ENCODE measurements at regions not wholly inside any gene's neighbourhood (a gene's known extent, or its start where the extent isn't known, plus 50 kb on each side); places are given as distances from the start of the nearest gene placed in this dataset.

DNA sequence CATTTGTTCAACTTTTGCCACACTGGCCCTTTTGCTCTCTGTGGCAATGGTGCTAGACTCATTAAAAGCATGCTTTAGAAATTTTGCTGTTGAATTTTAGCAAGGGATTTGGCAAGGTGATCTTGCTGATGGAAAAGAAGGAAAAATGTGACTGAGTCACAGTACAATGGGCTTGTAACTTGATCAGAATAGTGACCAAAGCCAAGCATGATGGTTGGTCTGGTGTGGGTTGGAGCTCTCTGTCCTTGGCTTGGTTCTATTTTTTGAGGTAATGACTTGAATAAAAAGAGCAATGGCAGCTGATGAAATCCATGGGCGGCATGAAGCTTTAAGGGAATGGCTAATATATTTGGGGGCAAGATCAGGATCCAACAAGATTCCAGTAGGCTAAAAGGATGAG, 114.4 kb upstream of the ZNF366 start:
- no peak for DNase-seq (ENCODE audit: low read depth)

DNA sequence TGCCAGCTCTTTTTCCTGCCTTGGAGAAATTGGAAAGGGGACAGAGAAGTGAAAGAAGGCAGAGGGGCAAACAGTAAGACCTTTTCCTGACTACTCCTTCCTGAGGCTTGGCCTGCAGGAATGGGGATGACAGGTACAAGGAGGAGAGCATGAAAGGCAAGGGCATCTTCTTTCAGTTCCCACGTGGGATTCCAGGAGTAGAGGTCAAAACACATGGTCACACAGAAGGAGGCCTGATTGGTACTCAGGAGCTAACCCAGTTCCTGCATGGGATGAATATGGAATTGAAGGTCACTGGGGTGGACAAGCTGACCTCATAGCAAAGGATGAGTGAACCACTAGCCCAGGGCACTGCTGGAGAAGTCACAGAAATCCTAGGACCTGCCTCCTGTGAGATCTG, 112.5 kb upstream of the ZNF366 start:
- no peak for DNase-seq (ENCODE audit: low read depth)

DNA sequence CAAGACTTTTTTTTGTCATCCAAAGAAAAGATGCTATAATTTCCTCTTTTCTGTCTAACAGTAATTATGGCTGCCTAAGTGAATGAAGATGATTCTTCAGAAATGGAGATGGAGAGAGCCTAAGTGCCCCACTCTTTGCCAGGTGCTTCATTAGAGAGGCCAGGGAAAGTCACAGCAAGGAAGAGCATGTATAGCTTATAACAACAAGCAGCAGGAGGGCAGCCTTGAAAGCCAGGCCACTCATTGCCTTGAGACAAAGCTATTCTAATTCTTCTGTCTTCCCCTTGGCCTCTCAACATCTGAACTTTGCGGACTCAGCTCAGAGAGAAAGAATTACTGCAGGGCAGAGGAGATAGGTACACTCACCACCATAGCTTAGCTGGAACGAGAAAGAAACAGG, 112.0 kb upstream of the ZNF366 start:
- DNase-seq (ENCODE audit: low read depth): no peak

DNA sequence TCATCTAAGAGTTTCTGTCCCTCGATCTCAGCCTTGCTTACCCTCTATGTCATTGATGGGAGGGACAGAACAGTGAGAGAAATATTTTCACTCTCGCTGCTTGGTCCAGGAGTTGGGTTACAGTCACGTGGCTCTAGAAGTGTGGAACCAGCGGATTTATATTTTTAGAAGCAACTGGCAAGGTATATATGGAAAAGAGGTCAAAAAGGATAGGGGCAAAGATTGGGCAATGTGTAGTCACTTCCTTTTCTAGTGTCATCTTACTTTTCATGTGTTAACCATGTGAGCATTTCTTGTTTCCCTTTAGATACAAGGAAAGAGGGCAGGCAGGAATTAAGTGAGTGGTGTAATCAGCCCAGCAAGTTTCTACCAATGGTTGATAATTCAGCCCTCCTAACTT, 111.5 kb upstream of the ZNF366 start:
- no peak for DNase-seq (ENCODE audit: low read depth)

DNA sequence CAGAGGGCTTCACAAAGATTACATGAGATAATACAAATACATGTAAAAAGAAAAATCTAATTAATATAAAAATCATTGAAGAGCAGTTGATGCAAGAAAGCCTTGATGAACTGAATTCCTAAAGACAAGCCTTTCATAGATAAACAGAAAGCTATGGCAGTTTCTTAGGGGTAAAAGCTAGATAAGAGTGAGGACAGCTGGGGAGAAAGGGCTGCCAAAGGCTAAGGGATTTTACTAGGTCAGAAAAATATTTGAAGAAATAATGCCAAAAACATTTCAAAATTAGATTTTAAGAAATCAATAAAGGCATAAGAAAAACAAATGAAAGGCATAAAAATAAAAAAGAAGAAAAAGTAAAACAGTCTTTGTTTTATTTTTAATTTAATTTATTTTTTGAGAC, 107.9 kb upstream of the ZNF366 start:
- no peak for DNase-seq (ENCODE audit: low read depth)

DNA sequence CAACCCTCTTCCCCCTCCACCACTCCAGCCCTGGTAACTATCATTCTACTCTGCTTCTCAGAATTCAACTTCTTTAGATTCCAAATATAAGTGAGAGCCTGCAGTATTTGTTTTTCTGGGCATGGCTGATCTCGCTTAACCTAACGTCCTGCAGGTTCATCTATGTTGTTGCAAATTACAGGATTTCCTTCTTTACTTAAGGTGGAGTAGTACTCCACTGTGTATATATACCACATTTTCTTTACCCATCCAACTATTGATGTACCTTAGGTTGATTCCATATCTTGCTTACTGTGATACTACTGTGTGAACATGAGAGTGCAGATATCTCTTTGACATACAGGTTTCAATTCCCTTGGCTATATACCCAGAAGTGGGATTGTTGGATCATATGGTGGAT, 106.3 kb upstream of the ZNF366 start:
- no peak for DNase-seq (ENCODE audit: low read depth)

DNA sequence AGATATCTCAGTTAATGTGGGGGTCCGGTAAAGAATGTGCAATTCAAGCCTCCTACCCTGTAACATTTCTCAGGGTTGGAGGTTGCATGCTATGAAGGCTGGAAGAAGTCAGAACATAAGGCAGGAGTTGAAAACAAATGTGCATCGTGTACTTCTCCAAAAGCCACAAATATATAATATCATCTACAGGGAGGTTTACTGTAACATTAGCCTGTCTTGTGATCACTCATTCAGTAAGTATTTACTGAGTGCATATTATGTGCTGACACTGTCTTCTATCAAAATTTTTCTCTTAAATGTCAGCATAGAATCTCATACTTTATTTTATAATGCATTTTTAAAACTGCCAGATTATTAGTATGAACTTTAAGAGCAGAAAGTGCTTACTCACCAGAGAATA, 105.6 kb upstream of the ZNF366 start:
- no peak for DNase-seq (ENCODE audit: low read depth)

DNA sequence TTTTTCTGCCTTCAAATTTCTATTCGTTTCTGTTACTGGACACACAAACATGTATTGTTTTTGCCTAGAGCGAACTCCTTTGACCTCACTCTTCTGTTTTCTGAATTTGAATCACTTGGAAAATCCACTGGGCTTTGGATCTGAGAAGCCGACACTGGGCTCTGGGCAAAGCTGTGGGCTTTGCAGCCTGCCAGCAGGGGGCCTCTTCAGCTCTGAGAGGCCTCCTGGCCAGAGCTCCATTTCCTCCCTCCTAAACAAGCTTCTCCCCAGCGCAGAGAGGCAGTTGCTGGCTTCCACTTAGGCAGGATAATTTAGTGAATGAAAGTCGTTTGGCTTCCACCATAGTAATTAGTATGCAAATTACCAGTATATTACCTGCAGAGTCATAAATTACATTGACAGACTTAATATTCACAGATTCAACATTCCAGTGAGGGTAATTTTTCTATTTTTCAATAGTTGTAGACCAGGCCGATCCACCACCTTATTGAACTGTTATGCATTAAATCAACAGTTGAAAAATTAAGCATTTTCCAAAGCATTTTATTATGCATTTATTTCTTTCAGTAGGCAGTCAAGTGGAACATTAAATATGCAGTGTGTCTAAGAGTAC, 104.0 kb upstream of the ZNF366 start:
- peak; percentile 61 for DNase-seq (ENCODE audit: low read depth)

DNA sequence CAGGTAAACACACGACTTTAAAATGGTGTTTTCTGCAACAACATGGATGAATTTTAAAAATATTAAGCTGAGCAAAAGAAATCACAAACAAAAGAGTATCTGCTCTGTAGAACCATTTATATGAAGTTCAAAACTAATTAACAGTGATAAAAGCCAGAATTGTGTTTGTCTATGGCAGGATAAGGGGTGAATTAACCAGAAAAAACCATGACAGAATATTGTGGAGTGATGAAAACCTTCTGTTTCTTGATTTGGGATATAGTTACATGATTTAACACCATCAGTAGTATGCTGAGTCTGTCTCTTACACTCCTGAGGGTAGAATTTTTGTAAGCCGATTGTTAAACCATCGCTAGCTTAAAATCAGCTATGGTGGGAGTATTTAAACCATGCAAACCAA, 101.7 kb upstream of the ZNF366 start:
- no peak for DNase-seq (ENCODE audit: low read depth)

DNA sequence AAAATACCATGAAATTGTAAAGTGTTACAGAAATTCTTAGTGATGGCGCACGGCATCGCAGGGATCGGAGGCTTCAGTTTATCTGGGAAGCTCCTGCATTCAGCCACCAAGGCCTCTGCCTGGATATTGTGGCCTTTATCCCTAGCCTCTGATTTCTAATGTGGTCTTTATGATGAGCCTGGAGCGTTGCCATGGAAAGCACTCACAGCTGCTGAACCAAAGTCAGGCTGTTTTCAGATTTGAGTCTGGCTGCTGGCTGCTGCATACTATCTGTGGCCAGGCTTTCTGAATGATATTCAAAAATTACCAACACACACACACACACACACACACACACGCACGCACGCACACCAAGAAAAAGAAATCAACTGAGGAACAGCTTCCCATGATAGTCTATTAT, 101.1 kb upstream of the ZNF366 start:
- DNase-seq (ENCODE audit: low read depth): no peak

DNA sequence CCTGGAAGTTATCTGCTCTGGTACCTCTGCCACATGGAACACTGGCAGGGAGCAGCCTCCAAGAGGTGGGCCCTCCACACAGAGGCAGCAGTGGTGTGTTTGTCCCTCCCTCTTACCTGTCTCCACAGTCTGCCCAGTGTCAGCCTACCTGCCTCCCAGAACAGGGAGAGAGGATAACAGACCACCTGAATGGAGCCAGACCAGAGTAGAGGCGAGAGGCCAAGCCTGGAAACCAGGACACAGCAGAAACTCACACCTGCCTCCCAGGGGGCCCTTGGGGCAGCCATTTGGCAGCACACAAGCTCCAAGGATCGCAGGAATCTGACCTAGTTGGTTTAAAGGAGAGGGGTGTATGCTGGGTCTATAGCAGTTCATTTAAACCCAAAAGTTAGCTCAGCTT, 100.2 kb upstream of the ZNF366 start:
- DNase-seq (ENCODE audit: low read depth): no peak

DNA sequence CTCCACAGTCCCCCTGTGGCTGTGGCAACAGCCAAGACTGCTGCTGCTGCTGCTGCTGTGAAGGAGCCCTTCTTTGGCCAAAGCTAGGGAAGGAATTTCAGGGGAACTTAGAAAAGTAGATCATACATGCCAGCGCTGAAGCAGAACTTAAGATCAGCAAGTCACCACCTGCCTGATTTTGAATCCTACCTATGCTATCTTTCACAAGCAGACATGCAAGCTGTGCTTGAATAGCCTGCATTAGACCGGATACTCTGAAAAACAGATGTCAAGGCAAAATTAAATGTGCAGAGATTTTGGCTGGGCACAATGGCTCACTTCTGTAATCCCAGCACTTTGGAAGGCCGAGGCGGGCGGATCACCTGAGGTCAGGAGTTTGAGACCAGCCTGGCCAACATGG, 99.3 kb upstream of the ZNF366 start:
- DNase-seq (ENCODE audit: low read depth): no peak

DNA sequence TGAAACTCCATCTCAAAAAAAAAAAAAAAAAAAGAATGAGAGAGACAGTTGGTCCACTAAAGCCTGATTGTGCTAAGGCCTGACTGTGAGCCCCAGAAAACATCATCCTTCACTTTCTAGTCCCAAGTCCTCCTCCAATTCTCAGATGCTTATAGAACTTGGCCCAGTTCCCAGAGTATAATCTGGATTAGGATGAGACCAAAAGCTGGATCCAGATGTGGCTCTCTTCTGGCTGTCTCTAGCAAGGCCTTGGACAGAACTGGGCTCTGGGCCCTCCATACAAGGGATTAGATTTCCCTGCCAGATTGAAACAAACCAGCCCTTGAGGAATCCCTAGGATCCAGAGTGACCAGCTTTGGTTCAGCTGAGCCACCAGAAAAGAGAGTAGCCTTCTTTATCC, 98.4 kb upstream of the ZNF366 start:
- DNase-seq (ENCODE audit: low read depth): no peak

DNA sequence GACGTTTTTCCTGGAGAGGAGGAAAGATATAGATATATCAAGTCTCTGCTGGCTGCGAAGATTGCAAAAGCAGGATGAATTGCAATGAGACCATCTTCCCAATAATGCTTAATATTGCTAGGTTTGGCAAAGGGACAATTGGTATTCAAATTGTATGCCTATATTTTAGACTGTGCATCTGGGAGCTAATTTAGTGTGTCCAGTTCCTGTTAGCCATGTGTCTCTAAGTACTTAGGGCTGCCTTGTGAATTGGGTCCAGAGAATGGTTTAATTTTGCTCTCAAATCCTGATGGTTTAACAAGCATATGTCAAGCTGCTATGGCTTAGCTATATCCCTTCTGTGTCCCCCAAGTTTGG, 97.6 kb upstream of the ZNF366 start:
- DNase-seq (ENCODE audit: low read depth): no peak

DNA sequence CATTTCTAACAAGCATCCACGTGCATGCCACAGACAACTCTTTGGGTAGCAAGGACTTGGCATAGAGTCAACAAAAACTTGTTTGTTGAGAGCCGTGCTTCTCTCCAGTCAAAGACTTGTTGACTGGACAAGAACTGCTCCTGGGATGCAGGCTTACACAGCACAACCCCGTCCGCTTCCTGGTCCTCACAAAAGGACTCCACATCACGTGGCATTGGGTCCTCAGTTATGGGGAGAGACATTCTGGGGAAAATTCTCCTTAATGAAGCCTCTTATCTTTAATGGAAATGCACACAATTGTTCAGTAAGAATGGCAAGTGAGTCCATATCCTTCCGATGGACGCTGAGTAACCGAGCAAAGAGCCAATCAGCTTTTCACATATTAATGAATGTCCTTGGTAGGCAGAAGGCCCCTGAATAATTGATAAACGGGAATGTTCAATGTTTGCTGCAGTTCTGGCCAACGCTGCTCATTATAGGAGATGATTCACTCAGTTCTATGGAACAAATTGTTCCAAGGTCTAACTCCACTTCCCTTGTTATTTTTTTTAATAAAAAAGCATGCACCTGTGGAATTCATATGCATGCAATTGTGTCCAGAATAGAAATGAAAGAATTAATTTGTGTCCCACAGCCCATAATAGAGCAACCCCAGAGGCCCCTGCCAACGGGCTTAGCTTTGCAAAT, 97.0 kb upstream of the ZNF366 start:
- no peak for DNase-seq (ENCODE audit: low read depth)

DNA sequence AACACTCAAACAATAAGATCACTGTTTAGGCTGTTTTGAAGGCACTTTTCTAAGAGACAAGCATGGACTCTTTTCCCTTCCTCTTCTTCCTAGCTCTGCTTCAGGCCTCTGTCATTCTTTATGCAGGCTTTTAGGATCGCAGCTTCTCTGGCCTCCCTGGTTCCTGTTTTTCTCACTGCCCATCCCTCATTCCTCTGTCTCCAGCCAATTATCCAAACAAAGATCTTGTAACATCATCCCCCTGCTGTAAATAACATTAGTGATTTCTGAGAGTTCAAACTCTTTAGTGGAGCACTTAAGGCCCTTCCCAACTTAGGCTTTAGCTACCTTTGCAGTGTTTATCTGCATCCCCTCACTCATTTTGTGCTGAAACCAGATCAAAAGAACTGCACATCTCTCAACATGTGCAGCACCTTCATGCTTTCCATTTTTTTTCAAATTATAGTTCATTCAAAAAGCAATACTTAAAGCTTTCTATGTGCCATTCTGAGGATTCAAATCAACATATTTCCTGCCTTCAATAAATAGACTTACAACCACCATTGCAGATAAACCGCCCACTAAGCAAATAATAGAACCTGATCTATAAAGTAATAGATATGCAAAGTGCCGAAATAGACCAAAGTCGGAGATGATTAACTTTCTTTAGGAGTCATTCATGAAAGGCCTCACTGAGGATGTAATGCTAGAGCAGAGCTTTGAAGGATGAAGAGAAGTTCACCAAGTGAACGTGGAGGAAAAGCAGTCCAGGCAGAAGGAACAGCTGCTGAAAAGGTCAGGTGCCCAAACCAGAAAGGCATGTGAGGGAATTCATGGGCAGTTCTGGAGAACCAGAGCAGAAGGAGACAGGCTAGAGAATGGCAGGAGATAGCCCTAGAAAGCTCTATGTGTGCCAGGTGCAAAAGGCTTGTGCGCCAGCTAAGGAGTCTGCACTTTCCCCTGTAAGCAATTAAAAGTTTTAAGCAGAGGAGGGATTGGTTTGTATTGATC, 95.8 kb upstream of the ZNF366 start:
- DNase-seq (ENCODE audit: low read depth): no peak

DNA sequence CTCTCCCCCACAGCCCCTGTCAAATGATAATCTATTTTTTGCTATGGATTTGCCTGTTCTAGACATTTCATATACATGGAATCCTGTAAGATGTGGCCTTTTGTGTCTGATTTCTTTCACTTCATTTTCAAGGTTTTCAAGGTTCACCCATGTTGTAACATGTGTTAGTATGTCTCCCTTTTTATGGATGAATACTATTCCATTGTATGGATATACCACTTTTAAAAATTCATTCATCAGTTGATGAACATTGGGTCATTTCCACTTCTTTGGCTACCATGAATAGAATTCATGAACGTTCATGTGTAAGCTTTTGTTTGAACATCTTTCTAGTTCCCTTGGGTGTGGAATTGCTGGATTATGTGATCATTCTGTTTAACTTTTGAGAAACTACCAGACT, 94.7 kb upstream of the ZNF366 start:
- DNase-seq (ENCODE audit: low read depth): no peak

DNA sequence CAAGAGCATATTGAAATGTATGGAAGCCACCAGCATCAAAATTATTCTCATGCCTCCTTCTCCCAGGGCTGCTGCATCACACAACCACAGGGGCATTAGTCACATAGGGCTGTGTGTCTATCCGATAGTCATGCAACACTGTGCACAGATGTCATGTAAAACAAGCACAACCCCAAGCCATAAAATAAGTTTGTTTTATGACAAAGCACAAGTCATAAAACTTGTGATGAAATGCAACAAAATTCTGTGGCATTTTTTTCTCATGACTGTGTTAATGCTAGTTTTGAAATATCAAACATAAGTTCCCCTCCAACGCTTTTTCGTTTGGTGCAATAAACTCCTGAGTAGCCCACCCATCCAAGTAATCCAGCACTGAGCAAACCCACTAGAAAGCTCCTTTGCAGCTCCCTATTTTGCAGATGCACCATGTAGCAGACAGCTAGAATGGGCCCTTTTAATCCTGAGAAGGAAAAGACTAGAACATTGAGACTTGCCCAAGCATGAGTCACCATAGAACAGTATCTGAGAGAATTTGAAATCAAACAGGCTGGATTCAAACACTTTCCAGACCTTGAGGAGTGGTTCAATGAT, 93.3 kb upstream of the ZNF366 start:
- peak; percentile 83 for DNase-seq (ENCODE audit: low read depth)

DNA sequence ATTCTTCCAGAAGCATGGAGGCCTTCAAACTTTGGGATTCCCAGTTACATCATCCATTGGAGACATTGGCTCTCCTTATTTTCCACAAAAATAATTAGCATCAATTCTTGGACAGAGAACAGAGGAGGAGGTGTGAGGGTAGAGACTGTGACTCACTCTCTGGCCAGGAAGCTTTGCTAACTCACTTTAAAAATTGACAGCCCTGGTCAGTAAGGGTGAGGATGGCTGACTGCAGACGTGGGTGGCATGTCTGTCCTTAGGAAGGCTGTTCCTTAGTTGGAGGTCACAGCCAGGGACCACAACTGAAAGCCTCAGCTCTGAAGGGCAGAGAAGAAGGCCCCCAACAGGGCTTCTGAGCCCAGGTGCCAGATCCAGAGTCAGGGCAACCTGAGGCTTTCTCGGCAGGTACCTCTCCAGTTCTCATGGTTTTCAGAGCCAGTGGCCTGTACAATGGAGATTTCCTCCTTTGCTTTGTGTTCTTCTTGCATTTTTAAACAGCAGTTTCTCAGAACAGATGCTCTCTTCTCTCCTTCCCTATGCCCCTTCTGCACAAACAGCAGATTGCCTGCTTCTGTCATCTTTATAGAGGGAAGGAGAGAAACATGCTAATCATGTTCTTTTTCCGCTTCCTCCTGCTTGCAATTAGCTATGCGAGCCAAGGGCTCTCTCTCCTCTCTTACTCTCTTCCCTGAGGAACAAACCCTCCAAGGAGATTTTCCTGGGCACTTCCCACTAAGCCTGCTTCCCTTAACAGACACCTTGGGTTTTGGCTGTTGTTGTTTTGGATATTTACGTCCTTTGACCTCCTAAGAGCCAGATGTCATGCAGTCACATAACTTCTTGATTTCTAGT, 92.5 kb upstream of the ZNF366 start:
- DNase-seq (ENCODE audit: low read depth): peak; percentile 83

DNA sequence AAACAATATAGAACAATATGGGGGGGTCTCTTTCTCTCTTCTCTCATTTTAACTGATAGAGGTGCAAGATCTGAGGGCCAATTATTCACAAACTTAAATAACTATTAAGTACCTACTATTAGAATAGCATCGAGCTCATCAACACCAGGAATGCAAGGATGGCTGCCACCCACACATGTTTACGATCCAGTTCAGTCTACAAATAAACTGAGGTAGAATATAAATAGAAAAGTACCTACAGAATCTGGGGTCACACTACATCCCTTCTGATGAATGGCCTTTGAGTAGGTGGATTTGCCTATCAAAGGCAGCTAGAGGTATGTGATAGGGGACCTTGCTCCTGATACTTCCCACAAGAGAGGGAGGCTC, 91.8 kb upstream of the ZNF366 start:
- DNase-seq (ENCODE audit: low read depth): no peak

DNA sequence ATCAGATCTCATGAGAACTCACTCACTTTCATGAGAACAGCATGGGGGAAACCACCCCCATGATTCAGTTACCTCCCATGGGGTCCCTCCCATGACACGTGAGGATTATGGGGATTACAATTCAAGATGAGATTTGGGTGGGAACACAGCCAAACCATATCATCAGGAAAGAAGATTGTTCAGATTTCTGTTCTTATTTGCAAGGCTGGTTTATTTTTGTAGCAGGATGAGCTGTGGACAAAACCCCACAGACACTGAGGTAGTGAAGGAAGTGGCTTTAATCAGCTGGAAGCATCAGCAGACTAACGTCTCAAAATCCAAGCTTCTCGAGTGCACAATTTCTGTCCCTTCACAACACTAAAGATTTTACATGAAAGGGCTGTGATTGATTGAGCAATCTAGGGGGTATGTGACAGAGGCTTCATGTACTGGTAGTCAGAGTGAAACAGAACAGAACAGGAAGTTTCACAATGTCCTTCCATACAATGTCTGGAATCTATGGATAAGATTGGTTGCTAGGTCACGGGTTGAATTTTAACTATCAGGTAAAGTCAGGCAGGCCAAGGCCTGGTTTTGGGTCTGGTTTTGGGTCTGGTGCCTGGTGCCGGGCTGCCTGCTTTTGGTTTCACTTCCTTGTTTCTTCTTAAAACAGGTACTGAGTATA, 91.3 kb upstream of the ZNF366 start:
- DNase-seq (ENCODE audit: low read depth): peak; percentile 42

All from renal cortical epithelial cell (primary cell).